ENCODE measurements at regions not wholly inside any gene's neighbourhood (a gene's known extent, or its start where the extent isn't known, plus 50 kb on each side); places are given as distances from the start of the nearest gene placed in this dataset.

DNA sequence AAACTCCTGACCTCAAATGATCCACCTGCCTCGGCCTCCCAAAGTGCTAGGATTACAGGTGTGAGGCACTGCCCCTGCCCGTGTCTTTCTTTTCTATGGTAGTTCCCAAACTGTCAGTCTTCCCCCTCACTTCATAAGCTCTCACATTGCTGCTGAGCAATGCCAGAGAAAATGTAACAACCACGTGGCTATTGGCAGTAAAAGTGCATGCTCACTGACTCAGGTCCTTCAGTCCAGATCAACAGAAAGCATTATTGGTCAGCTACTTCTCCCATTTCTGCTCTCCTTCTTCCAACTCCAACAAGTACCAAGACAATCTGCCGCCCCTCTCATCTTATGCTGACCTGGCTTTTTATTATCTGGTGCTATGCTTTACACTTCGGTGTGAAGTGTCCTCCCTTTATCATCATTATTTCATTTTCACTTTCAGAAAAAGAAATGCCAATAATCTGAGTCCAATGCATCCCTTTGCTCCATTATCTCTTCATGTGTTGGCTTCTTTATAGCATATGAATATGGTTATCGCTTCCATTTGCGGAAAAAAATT, 133.8 kb upstream of the UGT8 start:
- ATAC-seq (replicated peaks), result no peak
- no peak for DNase-seq
- peaks cover 0 to 2% of the 10 kb centered on the region in 2 donors for H3K9me3 Mint-ChIP-seq

DNA sequence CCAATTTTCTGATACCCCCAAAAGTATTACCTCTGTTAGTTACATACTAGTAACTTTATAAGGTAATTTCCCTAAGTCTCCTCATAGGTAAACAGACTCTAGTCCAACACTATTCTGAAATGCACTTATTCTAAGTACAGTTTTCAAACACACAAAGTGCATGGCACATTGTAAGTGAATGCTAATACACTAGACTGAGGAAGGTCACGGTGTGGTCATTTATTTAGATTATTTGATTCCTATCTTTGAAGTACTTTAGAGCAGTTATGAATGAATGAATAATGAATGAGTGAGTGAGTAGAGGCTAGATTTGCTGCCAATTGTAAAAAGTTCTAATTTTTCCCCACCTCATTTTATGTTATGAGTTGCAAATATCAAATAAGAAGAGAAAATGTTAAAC, 132.8 kb upstream of the UGT8 start:
- Mint-ChIP-seq H3K4me3 (no peak overlapping the region), H3K36me3 (ENCODE audit: insufficient read depth) (no peaks in the 10 kb centered on the region), H3K9me3 (no peaks in the 10 kb centered on the region), H3K27ac (no peak overlapping the region), H3K4me1 (ENCODE audit: low read depth in 2 of 2) (no peaks in the 10 kb centered on the region), H3K27me3 (no peaks in the 10 kb centered on the region)
- no peak for ATAC-seq (replicated peaks)
- DNase-seq, result no peak

More for the DNA sequence above, 133.8 kb upstream of the UGT8 start:
- H3K27me3 Mint-ChIP-seq, result no peaks in the 10 kb centered on the region
- H3K27ac Mint-ChIP-seq, result no peak overlapping the region
- H3K4me1 Mint-ChIP-seq (ENCODE audit: low read depth in 2 of 2), result no peaks in the 10 kb centered on the region
- no peak overlapping the region for H3K4me3 Mint-ChIP-seq
- H3K36me3 Mint-ChIP-seq (ENCODE audit: insufficient read depth), result no peaks in the 10 kb centered on the region

DNA sequence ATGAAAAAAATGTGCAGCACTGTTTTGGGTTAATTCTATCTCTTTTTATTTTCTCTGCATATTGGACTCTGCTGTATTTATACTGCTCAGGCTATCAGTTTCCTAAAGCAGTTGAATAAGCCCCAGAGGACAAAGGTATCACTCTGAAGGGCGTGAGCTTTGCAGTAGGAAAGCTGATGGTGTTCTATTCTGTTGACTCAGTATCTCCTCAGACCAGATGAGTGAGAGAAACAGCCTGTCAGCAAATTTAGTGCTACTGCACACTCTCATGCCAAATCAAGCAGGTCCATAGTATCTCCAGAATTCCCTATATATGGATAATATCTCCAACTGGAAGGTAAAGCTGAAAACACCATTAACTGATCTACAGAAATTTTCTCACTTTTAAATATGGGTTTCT, 132.3 kb upstream of the UGT8 start:
- Mint-ChIP-seq H3K27me3 (no peaks in the 10 kb centered on the region), H3K9me3 (no peaks in the 10 kb centered on the region), H3K36me3 (ENCODE audit: insufficient read depth) (no peaks in the 10 kb centered on the region), H3K4me3 (no peak overlapping the region), H3K27ac (no peak overlapping the region), H3K4me1 (ENCODE audit: low read depth in 2 of 2) (no peaks in the 10 kb centered on the region)
- ATAC-seq (replicated peaks), result no peak
- no peak for DNase-seq

DNA sequence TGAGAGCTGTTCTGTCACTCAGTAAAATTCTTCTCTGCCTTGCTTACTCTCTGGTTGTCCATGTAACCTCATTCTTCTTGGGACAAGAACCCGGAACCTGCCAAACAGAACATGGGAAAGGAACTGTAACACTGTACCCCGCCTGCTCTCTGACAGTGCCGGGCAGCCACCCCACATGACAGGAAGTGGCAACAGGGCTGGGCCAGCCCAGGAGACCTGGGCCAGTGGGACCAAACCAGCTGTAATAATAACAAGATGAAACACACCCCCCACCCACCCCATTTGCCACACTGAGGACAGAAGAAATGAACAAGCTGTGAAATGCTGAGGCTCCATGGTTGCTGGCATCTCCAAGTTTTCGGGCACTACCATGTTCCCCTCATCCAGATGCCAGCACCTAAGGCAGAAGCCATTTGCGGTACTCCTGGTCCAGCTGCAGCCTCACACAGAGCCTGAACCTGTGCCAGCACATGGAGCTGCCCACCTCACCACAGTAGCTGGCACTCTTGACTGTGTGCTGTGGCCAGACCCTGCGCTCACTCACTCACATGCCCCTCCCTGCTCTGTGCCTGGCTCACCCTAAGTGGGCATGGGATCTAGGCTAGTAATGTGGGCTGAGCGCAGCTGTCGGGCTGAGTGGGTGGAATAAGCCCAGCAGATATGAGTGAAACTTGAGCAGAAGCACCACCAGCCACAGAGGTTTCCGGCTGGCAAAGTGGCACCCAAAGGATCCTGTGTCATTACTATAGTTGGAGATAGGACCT, 126.2 kb upstream of the UGT8 start:
- Mint-ChIP-seq H3K27ac (no peak overlapping the region), H3K4me1 (ENCODE audit: low read depth in 2 of 2) (no peaks in the 10 kb centered on the region), H3K4me3 (no peak overlapping the region), H3K36me3 (ENCODE audit: insufficient read depth) (no peaks in the 10 kb centered on the region), H3K9me3 (peaks cover 0 to 2% of the 10 kb centered on the region in 2 donors), H3K27me3 (no peaks in the 10 kb centered on the region)
- ATAC-seq (replicated peaks) (no peak), DNase-seq (no peak)

DNA sequence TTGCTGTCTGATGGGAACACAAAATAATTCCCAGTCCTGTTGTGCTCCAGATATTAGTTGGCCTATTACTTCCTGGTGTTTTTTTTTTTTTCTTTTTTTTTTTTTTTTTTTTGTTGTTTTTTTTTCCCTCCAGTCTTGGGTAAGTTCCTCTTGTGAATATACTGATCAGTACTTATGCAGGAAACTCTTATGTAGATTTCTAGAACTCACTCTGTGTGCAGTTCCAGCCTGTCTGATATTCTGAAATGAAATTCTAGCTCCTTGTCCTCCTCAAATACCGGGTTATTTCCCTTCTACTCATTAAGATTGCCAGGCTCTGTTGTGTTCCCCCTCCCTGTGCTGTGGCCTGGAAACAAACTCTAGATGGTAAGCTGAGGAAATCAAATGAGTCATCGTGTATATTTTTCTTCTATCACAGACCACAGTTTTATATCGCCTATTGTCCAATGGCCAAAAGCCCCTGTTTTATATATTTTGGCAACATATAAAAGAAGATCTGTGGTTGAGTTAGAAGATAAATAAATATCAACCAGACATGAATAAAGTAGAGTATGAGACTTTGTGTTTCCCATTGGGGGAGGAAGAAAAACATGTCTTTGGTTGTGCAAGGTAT, 124.3 kb upstream of the UGT8 start:
- Mint-ChIP-seq H3K27ac (no peak overlapping the region), H3K4me3 (no peak overlapping the region), H3K4me1 (ENCODE audit: low read depth in 2 of 2) (no peaks in the 10 kb centered on the region), H3K27me3 (no peaks in the 10 kb centered on the region), H3K9me3 (peaks cover 0 to 2% of the 10 kb centered on the region in 2 donors), H3K36me3 (ENCODE audit: insufficient read depth) (no peaks in the 10 kb centered on the region)
- DNase-seq (no peak), ATAC-seq (replicated peaks) (no peak)

DNA sequence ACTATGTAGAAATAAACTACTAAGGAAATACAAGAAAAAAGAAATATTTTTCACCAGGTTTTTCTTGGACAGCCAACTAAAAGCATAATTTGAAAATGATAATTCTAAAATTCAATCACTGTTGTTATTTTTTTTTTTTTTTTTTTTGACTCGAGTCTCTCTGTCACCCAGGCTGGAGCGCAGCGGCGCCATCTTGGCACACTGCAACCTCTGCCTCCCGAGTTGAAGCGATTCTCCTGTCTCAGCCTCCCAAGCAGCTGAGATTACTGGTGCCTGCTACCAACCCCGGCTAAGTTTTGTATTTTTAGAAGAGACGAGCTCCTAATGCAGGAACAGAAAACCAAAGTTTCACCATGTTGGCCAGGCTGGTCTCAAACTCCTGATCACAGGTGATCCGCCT, 122.3 kb upstream of the UGT8 start:
- Mint-ChIP-seq H3K4me1 (ENCODE audit: low read depth in 2 of 2) (no peaks in the 10 kb centered on the region), H3K9me3 (peaks cover 6 to 7% of the 10 kb centered on the region in 2 donors), H3K27ac (no peak overlapping the region), H3K27me3 (no peaks in the 10 kb centered on the region), H3K4me3 (no peak overlapping the region), H3K36me3 (ENCODE audit: insufficient read depth) (no peaks in the 10 kb centered on the region)
- DNase-seq (no peak), ATAC-seq (replicated peaks) (no peak)

DNA sequence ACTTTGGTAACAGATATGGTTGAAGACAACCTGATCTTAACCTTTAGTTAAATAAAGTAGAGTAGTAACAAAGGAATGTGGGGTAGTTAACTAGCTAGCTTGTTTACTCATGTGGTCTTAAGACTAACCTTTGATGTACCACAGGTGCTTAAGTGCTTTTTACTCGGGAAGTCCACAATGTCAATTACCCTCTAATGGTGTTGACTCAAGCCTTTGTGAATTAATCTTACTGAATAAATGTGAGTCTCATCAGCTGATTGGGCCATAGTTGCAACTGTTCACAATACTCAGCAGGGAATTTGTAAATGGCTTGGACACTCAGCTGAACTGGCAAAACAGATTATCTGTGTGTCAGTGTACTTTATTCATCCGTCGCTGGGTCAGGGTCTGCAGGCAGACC, 119.0 kb upstream of the UGT8 start:
- Mint-ChIP-seq H3K4me3 (no peak overlapping the region), H3K36me3 (ENCODE audit: insufficient read depth) (no peaks in the 10 kb centered on the region), H3K27ac (no peak overlapping the region), H3K27me3 (no peaks in the 10 kb centered on the region), H3K4me1 (ENCODE audit: low read depth in 2 of 2) (no peaks in the 10 kb centered on the region), H3K9me3 (peaks cover 5 to 6% of the 10 kb centered on the region in 2 donors)
- DNase-seq (no peak), ATAC-seq (replicated peaks) (no peak)

DNA sequence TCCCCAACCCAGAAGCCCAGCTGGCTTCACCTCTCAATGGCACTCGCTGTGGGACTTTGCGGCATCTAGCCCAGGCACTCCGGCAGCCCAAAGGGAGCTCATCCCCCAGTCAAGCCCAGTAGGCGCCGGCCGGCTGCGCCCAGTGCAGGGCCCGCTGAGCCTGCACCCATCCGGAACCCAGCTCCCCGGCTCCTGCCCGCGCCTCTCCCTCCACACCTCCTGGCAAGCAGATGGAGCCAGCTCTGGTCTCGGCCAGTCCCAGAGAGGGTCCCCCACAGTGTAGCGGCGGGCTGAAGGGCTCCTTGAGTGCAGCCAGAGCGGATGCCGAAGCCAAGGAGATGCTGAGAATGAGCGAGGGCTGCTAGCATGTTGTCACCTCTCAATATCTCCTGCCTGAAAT, 116.8 kb upstream of the UGT8 start:
- Mint-ChIP-seq H3K27ac (no peak overlapping the region), H3K9me3 (peaks cover 5 to 6% of the 10 kb centered on the region in 2 donors), H3K27me3 (no peaks in the 10 kb centered on the region), H3K36me3 (ENCODE audit: insufficient read depth) (no peaks in the 10 kb centered on the region), H3K4me3 (no peak overlapping the region), H3K4me1 (ENCODE audit: low read depth in 2 of 2) (no peaks in the 10 kb centered on the region)
- no peak for ATAC-seq (replicated peaks)
- no peak for DNase-seq

DNA sequence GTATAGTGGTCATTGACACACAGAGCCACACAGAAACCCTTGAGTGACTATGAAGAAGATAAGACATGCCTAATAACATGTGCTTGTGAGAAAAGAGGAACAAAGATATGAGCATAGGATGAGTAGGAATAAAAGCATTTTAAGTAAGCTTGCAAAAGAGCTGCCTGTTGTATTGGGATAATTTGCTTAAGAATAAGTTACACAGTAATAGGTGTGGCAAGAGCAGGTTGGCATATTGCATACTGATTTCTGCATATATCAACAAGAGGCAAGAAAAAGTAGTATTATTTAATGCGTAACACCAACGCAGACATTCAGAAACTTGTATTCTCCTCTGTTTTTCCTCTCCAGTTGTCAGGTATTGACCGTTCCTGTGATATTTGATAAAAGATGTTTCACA, 111.5 kb upstream of the UGT8 start:
- no peaks in the 10 kb centered on the region for H3K4me1 Mint-ChIP-seq (ENCODE audit: low read depth in 2 of 2)
- no peaks in the 10 kb centered on the region for H3K9me3 Mint-ChIP-seq
- H3K36me3 Mint-ChIP-seq (ENCODE audit: insufficient read depth), result no peaks in the 10 kb centered on the region
- DNase-seq (no peak), ATAC-seq (replicated peaks) (no peak)
- no peak overlapping the region for H3K27ac Mint-ChIP-seq
- no peaks in the 10 kb centered on the region for H3K27me3 Mint-ChIP-seq
- no peak overlapping the region for H3K4me3 Mint-ChIP-seq

DNA sequence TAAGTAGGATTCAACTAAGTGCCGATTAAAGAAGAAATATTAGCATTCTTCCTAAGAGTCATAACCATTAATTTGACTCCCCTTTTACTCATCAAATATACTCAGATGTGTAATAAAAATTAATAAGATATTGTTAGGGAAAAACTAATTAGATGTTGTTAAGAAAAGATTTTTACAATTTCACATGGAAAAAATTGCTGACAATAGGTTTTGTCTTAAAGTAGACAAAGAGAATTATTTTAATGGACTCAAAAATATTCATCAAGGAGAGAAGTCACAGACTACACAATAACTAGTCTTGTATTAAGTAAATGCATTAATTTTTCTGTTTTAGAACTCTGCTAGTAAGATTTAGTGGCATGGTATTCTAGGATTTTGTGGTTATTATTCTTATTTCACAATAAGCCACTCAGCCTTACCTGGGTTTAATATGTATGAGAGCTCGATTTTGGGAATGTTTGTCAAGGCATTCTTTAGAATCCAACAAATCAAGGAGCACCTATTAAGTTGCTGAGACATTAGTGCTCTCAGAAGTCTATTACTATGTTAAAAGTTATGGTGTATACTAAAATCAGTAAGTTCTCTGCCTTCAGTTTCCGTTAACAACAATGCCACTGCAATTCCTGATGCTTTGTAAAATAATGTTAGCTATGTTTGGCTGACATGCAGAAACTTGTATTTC, 110.2 kb upstream of the UGT8 start:
- H3K27ac Mint-ChIP-seq, result no peak overlapping the region
- H3K9me3 Mint-ChIP-seq, result no peaks in the 10 kb centered on the region
- no peak overlapping the region for H3K4me3 Mint-ChIP-seq
- DNase-seq (no peak), ATAC-seq (replicated peaks) (no peak)
- H3K4me1 Mint-ChIP-seq (ENCODE audit: low read depth in 2 of 2), result no peaks in the 10 kb centered on the region
- no peaks in the 10 kb centered on the region for H3K36me3 Mint-ChIP-seq (ENCODE audit: insufficient read depth)
- H3K27me3 Mint-ChIP-seq, result no peaks in the 10 kb centered on the region

DNA sequence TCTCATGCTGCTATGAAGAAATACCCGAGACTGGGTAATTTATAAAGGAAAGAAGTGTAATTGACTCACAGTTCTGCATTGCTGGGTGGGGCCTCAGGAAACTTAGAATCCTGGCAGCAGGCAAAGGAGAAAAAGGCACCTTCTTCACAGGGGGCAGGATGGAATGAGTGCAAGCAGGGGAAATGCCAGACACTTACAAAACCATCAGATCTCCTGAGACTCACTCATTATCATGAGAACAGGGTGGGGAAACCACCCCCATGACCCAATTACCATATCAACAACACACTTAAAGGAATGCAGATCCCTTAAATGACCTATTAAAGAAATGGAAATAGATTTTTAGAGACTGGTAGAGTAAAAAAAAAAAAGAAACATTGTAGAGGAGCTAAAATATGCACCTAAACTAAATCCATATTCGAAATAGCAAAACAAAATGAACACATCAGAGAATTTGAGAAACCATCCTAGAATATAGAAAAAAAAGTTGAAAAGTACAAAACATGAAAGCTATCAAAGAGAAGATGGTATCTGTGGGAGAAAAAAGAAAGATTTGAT, 104.3 kb upstream of the UGT8 start:
- Mint-ChIP-seq H3K27me3 (no peaks in the 10 kb centered on the region), H3K36me3 (ENCODE audit: insufficient read depth) (no peaks in the 10 kb centered on the region), H3K4me3 (no peak overlapping the region), H3K27ac (no peak overlapping the region), H3K9me3 (no peaks in the 10 kb centered on the region), H3K4me1 (ENCODE audit: low read depth in 2 of 2) (no peaks in the 10 kb centered on the region)
- ATAC-seq (replicated peaks) (no peak), DNase-seq (no peak)

DNA sequence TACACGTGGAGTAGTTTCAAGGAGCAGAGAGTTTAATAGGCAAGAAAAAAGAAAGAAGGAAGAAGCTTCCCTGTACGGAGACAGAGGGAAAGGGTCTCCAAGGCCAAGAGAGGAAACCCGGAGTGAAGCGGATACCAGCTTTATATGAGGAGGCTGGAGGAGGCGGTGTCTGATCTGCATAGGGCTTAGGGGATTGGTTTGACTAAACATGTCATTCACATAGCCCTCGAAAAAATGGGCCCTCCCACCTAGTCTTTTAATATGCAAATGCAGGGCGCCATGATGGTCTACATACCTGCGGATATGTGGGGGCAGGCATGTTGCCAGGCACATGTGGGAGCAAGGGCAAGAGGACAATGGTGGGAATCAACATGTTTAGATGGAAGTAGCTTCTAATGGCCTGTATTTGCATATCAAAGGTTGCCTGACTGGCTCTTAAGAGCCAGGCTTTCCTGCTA, 103.1 kb upstream of the UGT8 start:
- Mint-ChIP-seq H3K9me3 (no peaks in the 10 kb centered on the region), H3K27ac (no peak overlapping the region), H3K4me1 (ENCODE audit: low read depth in 2 of 2) (no peaks in the 10 kb centered on the region), H3K27me3 (no peaks in the 10 kb centered on the region), H3K36me3 (ENCODE audit: insufficient read depth) (no peaks in the 10 kb centered on the region), H3K4me3 (no peak overlapping the region)
- no peak for DNase-seq
- ATAC-seq (replicated peaks), result no peak

DNA sequence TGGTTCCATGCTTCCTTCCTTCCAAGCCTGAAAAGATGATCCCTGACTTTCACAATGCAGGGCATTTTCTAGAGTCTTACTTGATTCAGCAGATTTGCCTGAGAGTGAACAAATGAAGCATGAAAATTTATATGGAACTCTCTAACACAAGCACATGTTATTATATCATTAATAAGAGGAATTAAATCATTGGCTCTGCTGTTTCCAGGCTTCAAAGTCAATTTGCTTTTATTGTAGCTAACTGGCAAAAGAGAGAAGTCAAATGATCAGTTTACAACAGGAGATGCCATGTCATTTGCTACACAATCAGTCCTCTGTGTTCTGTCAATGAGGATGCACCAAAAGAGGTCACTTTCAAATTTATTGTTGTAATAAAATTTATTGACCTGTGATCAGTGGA, 101.5 kb upstream of the UGT8 start:
- DNase-seq, result no peak
- Mint-ChIP-seq H3K4me1 (ENCODE audit: low read depth in 2 of 2) (no peaks in the 10 kb centered on the region), H3K4me3 (no peak overlapping the region), H3K36me3 (ENCODE audit: insufficient read depth) (no peaks in the 10 kb centered on the region), H3K27me3 (no peaks in the 10 kb centered on the region), H3K27ac (no peak overlapping the region), H3K9me3 (peaks cover 0 to 2% of the 10 kb centered on the region in 2 donors)
- ATAC-seq (replicated peaks), result no peak
